HG03175 (cell line): ENCODE measurements at regions not wholly inside any gene's neighbourhood (a gene's known extent, or its start where the extent isn't known, plus 50 kb on each side); places are given as distances from the start of the nearest gene placed in this dataset.
A peak's percentile ranks its signal among the peaks of the same experiment; 100 is the strongest.

Experiments
- ATAC-seq: cut with Tn5 transposase; IDR thresholded peaks from one replicate; pipeline ENCODE4 v1.9.1; 2021; ENCODE audit warnings: mild to moderate bottlenecking, moderate library complexity; ENCODE audit not compliant: unreplicated experiment

DNA sequence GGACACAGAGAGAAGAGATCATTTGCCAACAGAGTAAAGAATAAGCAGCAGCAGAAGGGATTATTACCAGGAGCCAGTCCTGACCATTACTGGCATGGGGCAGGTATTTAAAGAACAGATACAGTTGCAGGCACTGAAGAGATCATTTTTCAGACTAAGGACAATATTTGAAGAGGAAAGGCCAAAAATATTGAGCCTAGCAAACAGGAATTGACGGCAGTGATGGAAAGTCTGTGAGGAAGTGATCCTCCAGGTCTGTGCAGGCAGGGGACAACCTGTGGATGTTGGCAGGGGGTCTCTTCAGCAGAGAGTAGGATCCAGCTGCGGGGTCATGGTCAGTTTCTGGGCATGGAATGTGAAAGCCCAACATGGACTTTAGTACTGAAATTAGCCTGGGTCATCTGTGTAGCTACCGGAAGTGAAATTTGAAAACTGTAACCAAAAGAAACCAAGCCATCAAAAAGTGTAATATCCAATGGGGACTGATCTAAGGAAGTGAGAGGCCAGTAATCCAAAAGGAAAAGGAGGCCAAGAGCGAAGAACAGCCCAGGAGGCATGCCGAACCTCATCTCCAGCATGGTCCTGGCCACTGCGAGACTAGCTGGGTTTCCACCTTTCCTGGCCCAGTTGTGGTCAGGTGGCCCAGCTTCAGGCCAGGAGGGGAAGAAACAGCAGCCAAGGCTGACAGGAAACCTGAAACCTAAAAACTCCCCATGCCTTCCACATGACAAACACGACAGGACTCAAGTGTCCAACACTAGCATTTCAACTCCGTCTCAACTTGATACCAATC lies 115.1 kb upstream of the TNFAIP3 start:
- no peak for ATAC-seq

DNA sequence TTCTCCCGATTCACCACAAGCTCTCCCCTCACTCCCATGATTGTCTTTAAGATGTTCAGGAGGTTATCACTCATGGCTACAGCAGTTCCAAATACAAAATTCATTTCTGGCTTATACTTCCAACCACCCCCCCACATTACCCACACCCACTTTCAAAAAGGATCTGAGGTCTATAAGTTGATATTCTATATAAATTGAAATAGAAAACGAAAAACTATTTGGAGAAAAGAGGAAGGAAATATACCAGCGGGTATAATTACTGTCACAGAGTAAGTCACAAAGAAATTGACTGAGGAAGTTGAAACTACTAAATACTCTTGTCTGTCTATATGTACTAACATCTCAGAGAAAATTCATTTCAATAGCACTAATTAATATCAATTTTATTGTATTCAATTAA lies 112.7 kb upstream of the TNFAIP3 start:
- peak; percentile 76 for ATAC-seq

DNA sequence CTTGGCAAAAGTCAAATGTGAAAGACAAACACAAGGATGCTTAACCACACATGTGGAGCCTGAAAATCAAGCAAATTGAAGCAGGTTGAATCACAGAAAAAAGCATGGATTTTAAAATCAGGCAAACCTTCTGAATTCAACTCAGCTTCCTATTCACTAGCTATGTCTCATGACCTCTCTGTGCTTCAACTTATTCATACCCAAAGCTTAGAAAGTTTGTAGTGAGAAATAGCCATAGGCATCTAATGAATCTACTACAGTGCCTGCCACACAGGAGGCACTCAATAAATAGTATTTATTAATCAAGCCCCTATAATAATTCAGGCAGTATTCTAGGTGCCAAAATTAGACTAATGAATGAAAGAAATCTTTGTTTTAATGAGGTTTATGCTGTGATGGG lies 112.2 kb upstream of the TNFAIP3 start:
- ATAC-seq = peak; percentile 34

DNA sequence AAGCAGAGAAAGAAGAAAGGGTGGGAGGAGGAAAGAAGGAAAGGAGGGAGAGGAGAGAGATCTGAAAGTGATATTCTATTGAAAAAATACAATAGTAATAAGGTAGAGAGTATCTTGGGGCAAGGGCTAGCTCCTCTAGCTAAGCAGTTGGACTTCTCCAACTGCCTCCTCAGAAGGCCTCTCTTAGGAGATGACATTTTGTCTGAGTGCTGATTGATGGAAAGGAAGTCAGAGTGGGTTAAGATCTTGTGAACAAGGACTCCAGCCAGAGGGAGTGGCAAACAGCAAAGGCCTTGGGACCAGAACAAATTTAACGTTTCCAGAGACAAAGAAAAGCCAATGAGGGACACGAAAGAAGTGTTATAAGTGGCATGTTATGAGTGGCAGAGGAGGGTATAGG lies 111.8 kb upstream of the TNFAIP3 start:
- no peak for ATAC-seq

DNA sequence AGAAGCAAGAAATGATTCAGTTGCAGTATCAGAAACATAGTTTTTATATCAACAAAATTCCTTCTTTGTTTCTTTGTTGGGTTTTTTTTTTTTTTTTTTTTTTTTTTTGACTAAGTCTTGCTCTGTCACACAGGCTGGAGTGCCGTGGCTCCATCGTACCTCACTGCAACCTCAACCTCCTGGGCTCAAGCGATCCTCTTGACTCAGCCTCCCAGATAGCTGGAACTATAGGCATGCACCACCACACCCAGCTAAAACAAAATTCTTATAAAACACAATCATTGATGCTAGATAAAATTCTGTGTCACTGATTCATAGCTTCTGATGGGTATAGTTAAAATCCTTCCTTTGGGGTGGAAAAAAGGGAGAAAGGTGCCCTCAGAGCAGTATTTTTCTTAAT lies 110.3 kb upstream of the TNFAIP3 start:
- no peak for ATAC-seq

DNA sequence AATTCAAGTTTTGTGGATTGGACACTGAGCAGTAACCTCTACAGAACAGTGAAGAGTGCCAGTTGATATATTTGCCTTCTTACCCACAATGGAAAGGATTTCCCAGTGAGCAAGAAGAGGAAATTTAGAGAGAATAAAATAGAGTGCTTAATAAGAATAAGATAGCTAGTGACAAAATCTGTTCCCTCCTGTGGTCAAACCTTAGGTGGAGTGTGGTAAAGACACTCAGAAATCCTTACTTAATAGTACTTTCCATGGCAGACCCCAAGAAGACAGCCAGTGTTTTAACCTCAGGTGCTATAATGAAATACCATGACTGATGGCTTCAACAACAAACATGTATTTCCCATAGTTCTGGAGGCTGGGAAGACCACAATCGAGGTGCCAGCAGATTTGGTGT lies 108.4 kb upstream of the TNFAIP3 start:
- no peak for ATAC-seq

DNA sequence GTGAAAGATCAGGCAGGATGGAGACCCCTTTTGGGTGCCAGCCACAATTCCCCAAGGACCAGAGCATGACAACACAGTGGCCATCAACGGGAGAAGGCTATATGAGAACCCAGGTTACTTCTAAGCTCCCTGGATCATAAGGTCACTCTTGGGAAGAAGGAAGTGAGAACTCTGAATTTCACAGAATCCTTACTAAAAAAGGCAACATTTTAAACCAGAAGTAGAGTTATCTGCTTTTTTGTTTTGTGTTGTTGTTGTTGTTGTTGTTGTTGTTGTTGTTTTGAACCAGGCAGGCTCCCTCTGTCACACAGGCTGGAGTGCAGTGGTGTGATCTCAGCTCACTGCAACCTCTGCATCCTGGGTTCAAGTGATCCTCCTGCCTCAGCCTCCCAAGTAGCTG lies 107.4 kb upstream of the TNFAIP3 start:
- no peak for ATAC-seq

DNA sequence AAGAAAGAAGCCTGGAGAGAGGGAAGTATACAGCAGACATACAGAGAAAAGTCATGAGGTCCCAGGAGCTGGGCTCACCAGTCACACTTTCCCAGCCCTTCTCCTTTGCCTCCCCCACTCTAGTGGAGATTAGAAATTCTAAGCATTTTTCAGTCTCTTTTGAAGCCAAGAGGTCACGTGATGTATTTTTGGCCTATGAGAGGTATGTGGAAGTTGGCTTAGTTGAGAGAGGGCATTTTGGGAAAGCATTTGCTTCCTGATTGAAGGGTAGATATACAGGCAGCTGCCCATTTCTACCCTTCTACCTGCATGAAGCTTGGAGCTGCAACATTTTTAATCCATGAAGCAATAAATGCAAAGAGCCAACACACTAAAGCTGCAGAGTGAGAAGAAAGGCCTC lies 106.0 kb upstream of the TNFAIP3 start:
- no peak for ATAC-seq

DNA sequence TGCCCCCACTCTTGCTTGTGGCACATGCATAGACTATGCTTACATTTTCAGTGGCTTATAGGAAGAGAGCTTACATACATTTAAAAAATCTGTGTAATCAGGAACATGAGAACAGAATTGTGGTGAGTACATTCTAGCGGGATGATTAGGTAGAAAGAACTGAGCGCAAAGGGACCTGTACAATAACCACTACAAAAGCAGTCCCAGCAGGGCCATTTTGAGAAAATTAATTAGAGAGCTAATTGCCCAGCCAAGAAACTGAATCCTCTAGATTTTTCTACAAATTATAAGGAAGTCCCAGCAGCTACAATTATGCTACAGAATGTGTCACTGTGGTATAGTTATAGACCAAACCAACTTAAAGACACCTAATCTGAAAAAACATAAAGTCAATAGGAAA lies 105.6 kb upstream of the TNFAIP3 start:
- no peak for ATAC-seq

DNA sequence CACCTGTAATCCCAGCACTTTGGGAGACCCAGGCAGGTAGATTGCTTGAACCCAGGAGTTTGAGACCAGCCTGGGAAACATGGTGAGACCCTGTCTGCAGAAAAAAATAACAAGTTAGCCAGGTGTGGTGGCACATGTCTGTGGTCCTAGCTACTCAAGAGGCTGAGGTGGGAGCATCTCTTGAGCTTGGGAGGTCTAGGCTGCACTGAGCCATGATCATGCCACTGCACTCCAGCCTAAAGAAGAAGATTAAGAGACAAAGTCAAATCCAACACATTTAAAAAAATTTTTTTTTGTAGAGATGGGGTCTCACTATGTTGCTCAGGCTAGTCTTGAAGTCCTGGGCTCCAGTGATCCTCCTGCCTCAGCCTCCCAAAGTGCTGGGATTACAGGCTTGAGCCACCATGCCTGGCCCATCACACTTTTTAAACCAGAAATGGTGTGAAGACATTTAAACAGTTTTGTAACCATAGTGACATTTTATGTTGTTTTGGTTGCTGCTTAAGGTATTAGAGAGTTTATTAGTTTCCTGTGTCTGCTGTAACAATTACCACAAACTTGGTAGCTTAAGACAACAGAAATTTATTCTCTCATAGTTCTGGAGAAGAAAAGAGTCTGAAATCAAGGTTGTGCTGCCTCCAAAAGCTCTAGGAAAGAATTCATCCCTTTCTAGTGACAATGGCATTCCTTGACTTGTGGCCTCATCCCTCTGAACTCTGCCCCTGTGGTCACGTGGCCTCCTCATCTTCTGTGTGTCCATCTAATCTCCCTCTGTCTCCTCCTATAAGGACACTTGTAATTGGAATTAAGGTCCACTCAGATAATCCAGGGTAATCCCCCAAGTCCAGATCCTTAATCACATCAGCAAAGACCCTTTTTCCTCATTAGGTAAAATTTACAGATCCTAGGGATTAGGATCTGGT lies 104.6 kb upstream of the TNFAIP3 start:
- ATAC-seq = no peak

DNA sequence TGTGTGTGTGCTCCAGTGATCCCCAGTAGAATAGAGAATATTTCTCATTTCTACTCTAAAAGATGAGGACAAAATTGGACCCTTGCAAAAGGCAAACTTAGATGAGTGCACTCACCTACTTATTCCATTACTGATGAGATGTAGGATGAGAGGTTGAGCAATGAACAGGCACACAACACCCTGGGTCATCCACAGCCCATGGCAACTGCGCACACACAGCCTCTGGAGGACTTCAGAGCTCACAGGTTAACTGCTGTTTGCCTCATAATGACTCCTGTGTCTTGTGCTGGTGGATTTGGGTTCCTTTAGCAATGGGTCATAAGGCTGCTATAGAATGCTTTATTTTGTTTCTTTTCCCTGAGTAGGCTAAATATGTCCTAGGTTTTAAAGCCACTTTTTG lies 103.6 kb upstream of the TNFAIP3 start:
- ATAC-seq = no peak

DNA sequence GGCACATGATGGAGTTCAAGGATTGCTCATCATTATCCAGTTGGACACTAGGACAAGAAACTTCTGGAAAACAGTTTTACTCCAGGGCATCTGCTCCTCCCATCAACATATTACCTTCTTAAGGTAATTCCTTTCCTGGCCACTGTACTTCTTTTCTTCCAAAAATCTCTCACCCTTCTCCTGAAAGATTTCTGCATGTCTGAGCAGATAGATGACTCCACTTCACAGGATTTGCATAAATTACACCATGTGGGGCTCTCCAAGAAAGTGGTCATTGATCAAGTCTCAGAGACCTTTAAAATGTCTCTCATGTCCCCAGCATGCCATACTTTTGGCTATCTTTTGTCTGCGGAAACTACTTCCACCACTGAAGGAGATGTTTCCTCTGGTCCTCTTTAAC lies 103.2 kb upstream of the TNFAIP3 start:
- ATAC-seq = no peak

DNA sequence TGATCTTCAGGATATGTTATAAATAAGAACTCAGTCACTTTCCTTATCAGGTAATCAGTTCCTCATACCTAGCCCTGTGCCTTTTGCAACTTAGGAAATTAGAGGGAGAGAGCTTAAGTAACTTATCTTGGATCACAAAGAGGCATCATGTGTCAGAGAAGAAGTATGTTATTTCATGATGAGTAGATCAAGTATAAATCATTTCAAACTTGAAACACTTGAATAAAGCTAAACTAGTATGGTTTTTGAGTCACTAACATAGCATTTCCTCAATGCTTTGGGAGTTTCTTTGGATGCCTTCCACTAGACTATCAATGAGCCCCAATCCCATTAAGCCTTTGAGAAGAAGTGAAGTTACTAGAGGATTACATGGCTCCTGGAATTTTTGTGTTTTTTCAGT lies 102.6 kb upstream of the TNFAIP3 start:
- no peak for ATAC-seq

DNA sequence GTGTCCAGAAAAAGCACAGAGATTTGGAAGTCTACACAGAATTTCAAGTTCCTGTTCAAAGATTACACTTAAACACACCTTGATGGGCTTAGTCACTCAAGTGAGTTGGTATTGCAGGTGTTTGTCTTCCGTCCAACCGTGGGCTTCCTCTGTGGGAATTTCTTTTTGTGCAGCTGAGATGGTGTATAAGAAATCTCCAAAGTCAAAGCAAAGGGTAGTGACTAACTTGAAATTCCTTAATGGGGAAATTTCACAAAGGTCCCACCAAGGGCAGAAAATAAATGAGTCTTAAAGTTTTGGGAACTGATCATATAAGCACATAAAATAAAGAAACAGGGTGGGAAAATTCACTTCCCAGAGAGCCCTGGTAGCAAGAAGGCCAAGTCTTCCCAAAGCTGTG lies 102.0 kb upstream of the TNFAIP3 start:
- ATAC-seq = no peak

DNA sequence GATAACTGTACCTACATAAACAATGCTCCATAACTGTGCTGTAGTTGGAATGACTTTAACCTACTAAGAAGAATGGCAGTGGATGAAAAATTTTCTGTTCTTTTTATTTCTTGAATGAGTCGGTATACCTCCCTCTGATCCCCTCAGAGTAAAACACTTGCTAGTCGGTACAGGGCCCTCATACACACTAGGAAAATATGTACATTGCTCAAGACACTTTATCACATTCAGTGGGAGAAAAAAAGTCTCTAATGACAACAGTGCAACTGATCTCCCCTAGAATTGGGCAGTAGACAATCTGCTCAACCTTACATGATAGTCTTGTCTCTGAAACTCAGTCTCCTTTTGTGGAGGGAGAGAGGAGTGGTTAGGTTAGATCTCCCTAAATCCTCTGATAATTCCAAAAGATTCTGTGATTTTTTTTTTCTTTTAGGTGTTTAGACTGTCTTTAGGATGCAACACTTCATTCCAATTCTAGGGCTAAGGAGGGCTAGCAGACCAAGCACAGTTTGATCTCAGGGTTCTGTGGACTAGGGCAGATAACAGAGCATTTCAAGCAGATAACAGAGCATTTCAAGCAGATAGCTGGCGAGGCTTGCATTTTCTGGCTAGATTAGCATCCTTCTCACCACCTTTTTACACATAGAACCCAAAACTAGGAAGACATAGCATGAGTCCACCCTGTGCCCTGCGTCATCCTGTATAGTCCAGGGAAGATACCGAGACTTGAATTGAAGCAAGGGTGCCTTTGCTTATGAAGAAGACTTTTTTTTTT lies 100.3 kb upstream of the TNFAIP3 start:
- ATAC-seq = no peak

DNA sequence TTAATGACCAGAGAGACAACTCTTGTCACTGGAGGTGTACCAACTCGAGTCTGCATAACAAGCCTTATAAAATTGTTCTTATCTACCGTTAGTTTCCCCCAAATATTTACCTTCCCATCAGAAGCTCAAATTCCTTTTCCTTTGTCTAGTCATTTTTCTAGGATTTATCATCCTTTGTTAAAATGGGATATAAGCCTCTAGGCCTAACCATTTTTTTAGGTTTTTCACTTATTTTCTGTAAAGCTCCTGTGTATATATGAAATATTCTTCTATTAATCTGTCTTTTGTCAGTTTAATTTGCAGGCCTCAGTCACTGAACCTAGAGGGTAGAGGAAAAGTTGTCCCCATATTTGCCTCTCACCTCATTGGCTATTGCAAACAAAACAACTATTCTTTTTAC lies 99.6 kb upstream of the TNFAIP3 start:
- ATAC-seq = no peak

DNA sequence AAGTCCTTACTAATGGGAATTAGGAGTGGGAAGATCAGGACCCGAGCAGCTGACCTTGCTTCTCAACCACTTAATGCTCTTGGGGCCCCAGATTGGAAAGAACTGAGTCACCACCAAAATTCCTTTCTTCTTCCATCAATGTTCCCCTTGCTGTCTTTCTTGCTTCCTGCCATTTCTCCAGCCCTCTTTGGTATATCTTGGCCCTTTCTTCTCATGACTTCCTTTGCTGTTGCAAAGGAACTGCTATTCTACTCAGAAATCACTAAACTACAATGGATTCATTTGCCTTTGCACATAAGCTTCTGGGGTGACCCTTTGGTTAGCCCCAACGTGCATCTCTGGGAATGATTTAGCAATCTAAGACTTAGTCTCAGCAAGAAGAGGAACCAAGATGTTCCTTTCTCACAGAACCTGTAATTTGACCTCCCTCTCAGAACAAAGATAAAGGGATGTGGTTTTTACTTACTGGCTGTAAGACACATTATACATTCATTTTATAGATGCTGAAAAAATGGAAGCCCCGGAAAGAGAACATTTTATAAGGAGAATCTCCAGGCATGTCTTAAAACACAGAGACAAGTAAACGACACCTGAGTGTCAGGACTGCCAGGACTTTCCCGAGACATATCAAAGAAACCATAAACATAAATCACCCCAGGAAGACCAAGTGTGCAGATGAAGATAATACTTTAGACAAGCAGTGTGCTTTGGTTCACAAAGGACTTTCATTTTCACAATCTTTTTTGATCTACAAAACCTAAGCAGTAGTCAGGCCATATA lies 99.0 kb upstream of the TNFAIP3 start:
- ATAC-seq = peak; percentile 85

DNA sequence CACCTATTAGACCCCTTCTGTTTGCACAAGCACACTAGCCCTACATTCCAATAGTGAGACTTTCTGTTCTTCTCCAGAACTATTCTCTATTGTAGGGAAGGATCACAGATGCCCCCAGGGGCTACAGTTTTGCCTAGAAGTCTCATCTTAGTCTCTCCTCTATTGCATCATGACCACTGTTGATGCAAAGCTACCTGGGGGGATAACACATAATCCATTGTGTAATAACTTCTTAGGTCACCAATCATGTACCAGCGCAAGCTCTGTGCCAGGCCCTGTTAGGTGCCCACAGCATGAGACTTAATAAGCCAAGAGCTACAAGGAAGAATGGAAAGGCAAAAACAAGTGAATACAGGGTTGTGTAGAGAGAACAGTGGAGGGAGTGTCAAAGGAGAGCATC lies 98.1 kb upstream of the TNFAIP3 start:
- no peak for ATAC-seq

DNA sequence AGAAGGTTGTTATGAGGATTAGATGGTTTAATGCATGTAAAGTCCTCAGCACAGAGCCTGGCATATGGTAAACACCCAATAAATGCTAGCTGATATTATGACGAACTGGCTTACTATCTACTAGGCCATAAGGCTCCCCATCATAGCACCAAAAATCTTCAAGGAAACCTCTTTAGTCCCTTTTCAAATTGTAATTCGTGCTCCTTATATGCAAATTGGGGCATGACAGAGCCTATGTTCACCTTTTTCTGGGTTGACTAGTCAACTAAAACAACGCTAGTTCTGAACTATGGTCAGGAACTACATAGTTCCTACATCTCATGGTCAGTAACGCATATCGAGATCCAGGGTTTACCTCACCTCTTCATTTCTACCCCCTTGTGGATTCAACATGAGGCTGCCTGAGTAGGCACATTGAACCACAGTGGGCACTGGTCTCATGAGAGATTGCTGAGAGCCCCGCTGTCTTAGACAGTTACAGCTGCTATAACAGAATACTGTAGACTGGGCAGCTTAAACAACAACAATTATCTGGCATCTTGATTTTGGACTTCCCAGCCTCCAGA lies 97.2 kb upstream of the TNFAIP3 start:
- no peak for ATAC-seq

DNA sequence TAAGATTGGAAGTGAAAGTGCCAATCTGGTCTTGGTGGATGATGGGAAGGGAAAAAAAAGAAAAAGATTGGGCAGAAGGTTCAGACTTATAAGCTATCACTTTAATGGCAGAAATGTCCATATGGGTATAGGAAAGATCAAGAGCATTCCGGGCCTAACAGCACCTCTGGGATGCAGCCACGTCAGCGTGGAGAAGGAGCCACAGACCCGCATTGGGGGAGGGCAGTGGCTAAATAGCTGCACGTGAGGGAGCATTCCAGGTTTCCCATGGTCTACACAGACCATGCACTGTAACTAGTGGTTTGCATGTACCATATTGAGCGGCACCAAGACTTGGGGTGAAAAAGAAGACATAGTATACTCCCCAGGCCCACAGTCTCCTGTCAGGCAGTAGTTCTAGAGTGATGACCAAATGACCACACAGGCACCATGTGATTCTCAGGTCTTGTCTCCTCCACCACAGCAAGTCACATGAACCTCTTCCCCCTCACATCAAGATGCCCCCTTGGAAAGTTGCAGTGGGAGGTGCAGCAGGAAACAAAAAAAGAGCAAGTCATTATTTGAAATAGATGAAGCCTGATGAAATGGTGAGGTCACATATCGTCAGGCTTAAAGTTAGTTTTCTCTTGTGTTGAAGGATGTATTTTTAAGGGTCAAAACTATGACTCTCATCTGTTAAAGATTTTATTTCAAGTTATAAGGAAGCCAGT lies 94.4 kb upstream of the TNFAIP3 start:
- ATAC-seq = no peak
